Smooth muscle cell (in vitro differentiated cells): ENCODE measurements at regions not wholly inside any gene's neighbourhood (a gene's known extent, or its start where the extent isn't known, plus 50 kb on each side); places are given as distances from the start of the nearest gene placed in this dataset.

Experiments
- DNase-seq: peaks from one replicate; lab custom pipeline; 2025; ENCODE audit not compliant: unreplicated experiment; lab: John Stamatoyannopoulos, UW
- H2AFZ ChIP-seq: fragments of 200-600 bp; sonication (generic); 2 replicates; pipeline ENCODE4 v1.6.0; 2016; ENCODE audit warnings: antibody characterized with exemption, low read depth, mild to moderate bottlenecking
- H3F3A ChIP-seq: fragments of 200-600 bp; sonication (generic); 2 replicates; pipeline ENCODE4 v1.6.0; 2017; ENCODE audit warnings: antibody characterized with exemption, low read depth
- H3K27ac ChIP-seq: fragments of 200-600 bp; sonication (generic); 2 replicates; pipeline ENCODE4 v1.5.1; 2016; ENCODE audit warnings: low read depth, mild to moderate bottlenecking
- H3K27me3 ChIP-seq: fragments of 200-600 bp; sonication (generic); 2 replicates; pipeline ENCODE4 v1.6.1; 2016; ENCODE audit warnings: low read depth, mild to moderate bottlenecking
- H3K36me3 ChIP-seq: fragments of 200-600 bp; sonication (generic); 2 replicates; pipeline ENCODE4 v1.5.1; 2016; ENCODE audit warnings: low read depth
- H3K4me1 ChIP-seq: fragments of 200-600 bp; sonication (generic); 2 replicates; pipeline ENCODE4 v1.5.1; 2016; ENCODE audit warnings: low read depth
- H3K4me2 ChIP-seq: fragments of 200-600 bp; sonication (generic); 2 replicates; pipeline ENCODE4 v1.6.0; 2016; ENCODE audit warnings: mild to moderate bottlenecking
- H3K4me3 ChIP-seq: fragments of 200-600 bp; sonication (generic); 2 replicates; pipeline ENCODE4 v1.5.1; 2016; ENCODE audit warnings: mild to moderate bottlenecking
- H3K79me2 ChIP-seq: fragments of 200-600 bp; sonication (generic); 2 replicates; pipeline ENCODE4 v1.6.0; 2016; ENCODE audit warnings: low read depth, mild to moderate bottlenecking
- H3K9ac ChIP-seq: fragments of 200-600 bp; sonication (generic); 2 replicates; pipeline ENCODE4 v1.6.0; 2016; ENCODE audit warnings: low read depth
- H3K9me3 ChIP-seq: fragments of 200-600 bp; sonication (generic); replicated peaks from 2 replicates; pipeline ENCODE4 v1.5.1; 2016; ENCODE audit warnings: low read depth
- H4K20me1 ChIP-seq: fragments of 200-600 bp; sonication (generic); 2 replicates; pipeline ENCODE4 v1.6.0; 2016; ENCODE audit warnings: low read depth
- WGBS: methylation state at CpG from one replicate; pipeline ENCODE4 v1.1.7; 2016; ENCODE audit warnings: low lambda C conversion rate; 5-methylcytosine and 5-hydroxymethylcytosine counted together
- TF ChIP-seq, protein P1 (sequence below): fragments of 200-600 bp; sonication (generic); IDR thresholded peaks from 2 replicates; pipeline ENCODE4 v1.5.1; 2017; ENCODE audit warnings: borderline replicate concordance, mild to moderate bottlenecking, antibody characterized with exemption; ENCODE audit not compliant: insufficient read depth, poor library complexity, severe bottlenecking

- H3K9me3 ChIP-seq = no peaks in the 10 kb centered on the region
- DNase-seq = no peak
- no peak overlapping the region for H3K4me2 ChIP-seq
- no peak overlapping the region for H3K9ac ChIP-seq
- H3K4me1 ChIP-seq = no peaks in the 10 kb centered on the region
- 91% methylated on average over 3 of the region's 3 CpGs for WGBS
- no peak overlapping the region for H2AFZ ChIP-seq
- H3K4me3 ChIP-seq = no peak overlapping the region
- no peaks in the 10 kb centered on the region for H3K27me3 ChIP-seq
- H3K27ac ChIP-seq = no peak overlapping the region
- no peaks in the 10 kb centered on the region for H3F3A ChIP-seq
- TF ChIP-seq, protein P1, sequence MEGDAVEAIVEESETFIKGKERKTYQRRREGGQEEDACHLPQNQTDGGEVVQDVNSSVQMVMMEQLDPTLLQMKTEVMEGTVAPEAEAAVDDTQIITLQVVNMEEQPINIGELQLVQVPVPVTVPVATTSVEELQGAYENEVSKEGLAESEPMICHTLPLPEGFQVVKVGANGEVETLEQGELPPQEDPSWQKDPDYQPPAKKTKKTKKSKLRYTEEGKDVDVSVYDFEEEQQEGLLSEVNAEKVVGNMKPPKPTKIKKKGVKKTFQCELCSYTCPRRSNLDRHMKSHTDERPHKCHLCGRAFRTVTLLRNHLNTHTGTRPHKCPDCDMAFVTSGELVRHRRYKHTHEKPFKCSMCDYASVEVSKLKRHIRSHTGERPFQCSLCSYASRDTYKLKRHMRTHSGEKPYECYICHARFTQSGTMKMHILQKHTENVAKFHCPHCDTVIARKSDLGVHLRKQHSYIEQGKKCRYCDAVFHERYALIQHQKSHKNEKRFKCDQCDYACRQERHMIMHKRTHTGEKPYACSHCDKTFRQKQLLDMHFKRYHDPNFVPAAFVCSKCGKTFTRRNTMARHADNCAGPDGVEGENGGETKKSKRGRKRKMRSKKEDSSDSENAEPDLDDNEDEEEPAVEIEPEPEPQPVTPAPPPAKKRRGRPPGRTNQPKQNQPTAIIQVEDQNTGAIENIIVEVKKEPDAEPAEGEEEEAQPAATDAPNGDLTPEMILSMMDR = no peak
- no peaks in the 10 kb centered on the region for H3K79me2 ChIP-seq
- H3K36me3 ChIP-seq = no peaks in the 10 kb centered on the region
- no peaks in the 10 kb centered on the region for H4K20me1 ChIP-seq
These were observed 631.6 kb upstream of the CDH18 start for GRCh38 chr5:20619591-20619990.

GRCh38 chr5:20618340-20618739 is 630.3 kb upstream of the CDH18 start:
- Histone ChIP-seq H2AFZ (no peak overlapping the region), H3K36me3 (no peaks in the 10 kb centered on the region), H3K27ac (no peak overlapping the region), H3K9ac (no peak overlapping the region), H3K27me3 (no peaks in the 10 kb centered on the region), H4K20me1 (no peaks in the 10 kb centered on the region), H3K4me1 (no peaks in the 10 kb centered on the region), H3K4me2 (no peak overlapping the region), H3F3A (no peaks in the 10 kb centered on the region), H3K9me3 (no peaks in the 10 kb centered on the region), H3K79me2 (no peaks in the 10 kb centered on the region), H3K4me3 (no peak overlapping the region)
- TF ChIP-seq, protein P1 = no peak
- WGBS = 92% methylated on average over 1 of the region's 1 CpG
- no peak for DNase-seq

- no peak overlapping the region for H3K4me2 ChIP-seq
- no peak overlapping the region for H3K9ac ChIP-seq
- H3K4me3 ChIP-seq = no peak overlapping the region
- no peaks in the 10 kb centered on the region for H3K79me2 ChIP-seq
- H3F3A ChIP-seq = no peaks in the 10 kb centered on the region
- H3K27me3 ChIP-seq = no peaks in the 10 kb centered on the region
- no peaks in the 10 kb centered on the region for H3K36me3 ChIP-seq
- TF ChIP-seq, protein P1 = no peak
- H3K9me3 ChIP-seq = no peaks in the 10 kb centered on the region
- H3K4me1 ChIP-seq = no peaks in the 10 kb centered on the region
- WGBS = 78% methylated on average over 3 of the region's 3 CpGs
- no peak overlapping the region for H3K27ac ChIP-seq
- DNase-seq = no peak
- no peak overlapping the region for H2AFZ ChIP-seq
- no peaks in the 10 kb centered on the region for H4K20me1 ChIP-seq
These were observed 629.8 kb upstream of the CDH18 start for GRCh38 chr5:20617841-20618240.

- no peaks in the 10 kb centered on the region for H3K27me3 ChIP-seq
- TF ChIP-seq, protein P1 = no peak
These were observed 628.0 kb upstream of the CDH18 start for GRCh38 chr5:20615888-20616563.

More at GRCh38 chr5:20615888-20616563, 628.0 kb upstream of the CDH18 start:
- no peaks in the 10 kb centered on the region for H3K79me2 ChIP-seq
- no peak overlapping the region for H3K27ac ChIP-seq
- no peak overlapping the region for H3K4me3 ChIP-seq
- H3F3A ChIP-seq = no peaks in the 10 kb centered on the region
- no peak overlapping the region for H3K9ac ChIP-seq
- H3K4me1 ChIP-seq = no peaks in the 10 kb centered on the region
- H3K9me3 ChIP-seq = no peaks in the 10 kb centered on the region
- WGBS = 87% methylated on average over 21 of the region's 21 CpGs
- no peaks in the 10 kb centered on the region for H4K20me1 ChIP-seq
- no peak overlapping the region for H3K4me2 ChIP-seq
- no peak overlapping the region for H2AFZ ChIP-seq
- no peak for DNase-seq
- H3K36me3 ChIP-seq = no peaks in the 10 kb centered on the region
